GM23248 (cell line): ENCODE measurements at regions not wholly inside any gene's neighbourhood (a gene's known extent, or its start where the extent isn't known, plus 50 kb on each side); places are given as distances from the start of the nearest gene placed in this dataset.

Experiments used
- EZH2 ChIP-seq: fragments of 200-600 bp; sonication (generic); IDR thresholded peaks from 2 replicates; pipeline ENCODE4 v1.6.1; 2018; ENCODE audit warnings: antibody characterized with exemption, mild to moderate bottlenecking; ENCODE audit not compliant: insufficient read depth, poor library complexity, severe bottlenecking
- EZH2phosphoT487 ChIP-seq: fragments of 200-600 bp; sonication (generic); IDR thresholded peaks from 2 replicates; pipeline ENCODE4 v1.6.1; 2018; ENCODE audit warnings: antibody characterized with exemption, moderate library complexity, mild to moderate bottlenecking, low read depth; ENCODE audit not compliant: insufficient read depth

DNA sequence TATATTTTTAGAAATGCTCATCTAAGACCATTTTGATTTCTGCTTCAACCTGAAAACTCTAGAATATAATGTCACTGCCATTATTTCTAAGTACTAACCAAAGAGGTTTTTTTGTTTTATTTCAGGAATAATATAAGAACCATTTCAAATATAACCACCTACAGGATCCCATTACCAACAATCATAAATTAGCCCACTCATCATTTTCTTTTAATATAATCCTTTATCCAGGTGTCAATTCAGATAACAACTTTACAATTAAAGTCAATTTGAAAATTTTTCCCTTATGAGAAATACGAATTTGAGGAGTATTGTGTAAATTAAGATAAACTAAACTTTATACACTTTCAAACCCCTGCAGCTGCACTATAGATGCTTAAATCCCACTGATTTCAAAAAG lies 1043.0 kb upstream of the CNTN5 start:
- TF ChIP-seq EZH2 (no peak), EZH2phosphoT487 (no peak)
